ENCODE measurements at regions not wholly inside any gene's neighbourhood (a gene's known extent, or its start where the extent isn't known, plus 50 kb on each side); places are given as distances from the start of the nearest gene placed in this dataset.

GRCh38 chr4:95694411-95694810, 145.5 kb upstream of the PDHA2 start:
- TF ChIP-seq, protein P1, sequence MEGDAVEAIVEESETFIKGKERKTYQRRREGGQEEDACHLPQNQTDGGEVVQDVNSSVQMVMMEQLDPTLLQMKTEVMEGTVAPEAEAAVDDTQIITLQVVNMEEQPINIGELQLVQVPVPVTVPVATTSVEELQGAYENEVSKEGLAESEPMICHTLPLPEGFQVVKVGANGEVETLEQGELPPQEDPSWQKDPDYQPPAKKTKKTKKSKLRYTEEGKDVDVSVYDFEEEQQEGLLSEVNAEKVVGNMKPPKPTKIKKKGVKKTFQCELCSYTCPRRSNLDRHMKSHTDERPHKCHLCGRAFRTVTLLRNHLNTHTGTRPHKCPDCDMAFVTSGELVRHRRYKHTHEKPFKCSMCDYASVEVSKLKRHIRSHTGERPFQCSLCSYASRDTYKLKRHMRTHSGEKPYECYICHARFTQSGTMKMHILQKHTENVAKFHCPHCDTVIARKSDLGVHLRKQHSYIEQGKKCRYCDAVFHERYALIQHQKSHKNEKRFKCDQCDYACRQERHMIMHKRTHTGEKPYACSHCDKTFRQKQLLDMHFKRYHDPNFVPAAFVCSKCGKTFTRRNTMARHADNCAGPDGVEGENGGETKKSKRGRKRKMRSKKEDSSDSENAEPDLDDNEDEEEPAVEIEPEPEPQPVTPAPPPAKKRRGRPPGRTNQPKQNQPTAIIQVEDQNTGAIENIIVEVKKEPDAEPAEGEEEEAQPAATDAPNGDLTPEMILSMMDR (IDR thresholded peaks at IDR 0.05; ENCODE audit: low read depth, low read length), result no peak
- no peak for DNase-seq
- Histone ChIP-seq H3K27me3 (ENCODE audit: insufficient read depth, low read depth, severe bottlenecking) (no peaks in the 10 kb centered on the region), H3K9me3 (ENCODE audit: severe bottlenecking) (no peaks in the 10 kb centered on the region), H3K27ac (no peak overlapping the region), H3K4me3 (ENCODE audit: low read depth, low read length) (no peak overlapping the region), H3K36me3 (no peaks in the 10 kb centered on the region)

GRCh38 chr4:95693594-95693993, 144.8 kb upstream of the UNC5C start:
- Histone ChIP-seq H3K27ac (no peak overlapping the region), H3K36me3 (no peaks in the 10 kb centered on the region), H3K9me3 (ENCODE audit: severe bottlenecking) (no peaks in the 10 kb centered on the region), H3K4me3 (ENCODE audit: low read depth, low read length) (no peak overlapping the region), H3K27me3 (ENCODE audit: insufficient read depth, low read depth, severe bottlenecking) (no peaks in the 10 kb centered on the region)
- TF ChIP-seq, protein P1 (IDR thresholded peaks at IDR 0.05; ENCODE audit: low read depth, low read length), result peak; percentile 43
- peak; percentile 20 for DNase-seq

DNA sequence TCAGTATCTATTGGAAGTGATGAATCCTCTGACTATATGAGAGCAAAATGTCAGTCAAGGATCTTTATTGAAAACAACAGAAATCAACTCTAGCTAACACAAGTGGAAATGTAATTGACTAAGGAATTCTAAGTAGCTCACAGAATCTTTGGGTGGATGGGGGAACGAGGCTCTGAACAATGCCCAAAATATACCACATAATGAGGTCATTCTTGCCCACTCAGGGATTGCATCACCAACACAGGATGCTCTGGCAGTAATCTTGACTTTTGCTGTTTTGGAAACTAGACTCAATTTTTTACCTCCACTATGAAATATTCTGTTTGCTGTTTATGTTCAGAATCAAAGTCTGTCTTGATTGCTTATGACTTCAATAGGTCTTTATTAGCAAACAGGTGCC, 127.4 kb upstream of the UNC5C start:
- Histone ChIP-seq H3K9me3 (ENCODE audit: severe bottlenecking) (no peaks in the 10 kb centered on the region), H3K4me3 (ENCODE audit: low read depth, low read length) (no peak overlapping the region), H3K27ac (no peak overlapping the region), H3K27me3 (ENCODE audit: insufficient read depth, low read depth, severe bottlenecking) (no peaks in the 10 kb centered on the region), H3K36me3 (no peaks in the 10 kb centered on the region)
- no peak for DNase-seq
- TF ChIP-seq, protein P1 (IDR thresholded peaks at IDR 0.05; ENCODE audit: low read depth, low read length), result no peak

- TF ChIP-seq, protein P1 (IDR thresholded peaks at IDR 0.05; ENCODE audit: low read depth, low read length), result no peak
- Histone ChIP-seq H3K27me3 (ENCODE audit: insufficient read depth, low read depth, severe bottlenecking) (no peaks in the 10 kb centered on the region), H3K36me3 (no peaks in the 10 kb centered on the region), H3K27ac (no peak overlapping the region), H3K9me3 (ENCODE audit: severe bottlenecking) (no peaks in the 10 kb centered on the region), H3K4me3 (ENCODE audit: low read depth, low read length) (no peak overlapping the region)
- DNase-seq, result no peak
These were observed 126.8 kb upstream of the UNC5C start for GRCh38 chr4:95675623-95676022.

GRCh38 chr4:95674521-95674981, 125.8 kb upstream of the UNC5C start:
- Histone ChIP-seq H3K27me3 (ENCODE audit: insufficient read depth, low read depth, severe bottlenecking) (no peaks in the 10 kb centered on the region), H3K36me3 (no peaks in the 10 kb centered on the region), H3K9me3 (ENCODE audit: severe bottlenecking) (no peaks in the 10 kb centered on the region), H3K27ac (no peak overlapping the region), H3K4me3 (ENCODE audit: low read depth, low read length) (no peak overlapping the region)
- DNase-seq, result no peak
- TF ChIP-seq, protein P1 (IDR thresholded peaks at IDR 0.05; ENCODE audit: low read depth, low read length), result no peak

- Histone ChIP-seq H3K36me3 (no peaks in the 10 kb centered on the region), H3K27me3 (ENCODE audit: insufficient read depth, low read depth, severe bottlenecking) (no peaks in the 10 kb centered on the region), H3K4me3 (ENCODE audit: low read depth, low read length) (no peak overlapping the region), H3K9me3 (ENCODE audit: severe bottlenecking) (peaks cover 3% of the 10 kb centered on the region), H3K27ac (no peak overlapping the region)
- no peak for DNase-seq
- TF ChIP-seq, protein P1 (IDR thresholded peaks at IDR 0.05; ENCODE audit: low read depth, low read length), result no peak
These were observed 124.0 kb upstream of the UNC5C start for GRCh38 chr4:95672811-95673210.

Data from WERI-Rb-1 (cell line).